Erythroblast (primary cell): ENCODE measurements at regions not wholly inside any gene's neighbourhood (a gene's known extent, or its start where the extent isn't known, plus 50 kb on each side); places are given as distances from the start of the nearest gene placed in this dataset.

Source experiments
- GATA1 ChIP-seq: IDR thresholded peaks from 2 replicates; pipeline ENCODE4 v1.6.1; 2011; ENCODE audit warnings: low read depth, mild to moderate bottlenecking, control low read depth, low read length, moderate library complexity
- POLR2A ChIP-seq: IDR thresholded peaks from 2 replicates; pipeline ENCODE4 v1.6.1; 2011; ENCODE audit warnings: mild to moderate bottlenecking, low read length

GRCh38 chr4:1569461-1570151, 114.5 kb downstream of the FAM53A start:
- TF ChIP-seq POLR2A: no peak
- TF ChIP-seq GATA1: no peak
